ENCODE measurements at regions not wholly inside any gene's neighbourhood (a gene's known extent, or its start where the extent isn't known, plus 50 kb on each side); places are given as distances from the start of the nearest gene placed in this dataset.

- TF ChIP-seq CEBPB (IDR thresholded peaks at IDR 0.05) = peak in 1 of 2 experiments; percentile 41; a peak in 1 of 4 replicates
- peak; percentile 77 for TF ChIP-seq MAFK (IDR thresholded peaks at IDR 0.05; ENCODE audit: partially characterized antibody)
- TF ChIP-seq FOXS1 (CRISPR knock-in tag; IDR thresholded peaks at IDR 0.05) = no peak
- no peak for TF ChIP-seq NFE2L2 (conservative IDR thresholded peaks at IDR 0.05; ENCODE audit: low read length)
- no peak for TF ChIP-seq TFCP2L1 (CRISPR knock-in tag; IDR thresholded peaks at IDR 0.05)
- no peak for TF ChIP-seq RFX5 (IDR thresholded peaks at IDR 0.05)
- no peak for TF ChIP-seq CHD2 (IDR thresholded peaks at IDR 0.05; ENCODE audit: low read length, partially characterized antibody)
- 80% methylated on average over 7 of the region's 7 CpGs for WGBS (ENCODE audit: missing lambda C conversion rate)
- Histone ChIP-seq H3K4me1 (peaks cover 48% of the 10 kb centered on the region), H3K4me3 (no peak overlapping the region), H3K4me2 (peak overlapping the region; percentile 56), H3K9me3 (no peaks in the 10 kb centered on the region), H3K27ac (peak overlapping the region; percentile 54 to 68)
- CTCF ChIA-PET = interaction anchor here (0.9 to 2.1 kb wide), 2 partner anchors 11 to 28 kb away, joined by 3 to 9 read pairs; no protein-coding TSS in a partner anchor
- ATAC-seq (no peak), DNase-seq (ENCODE audit: low read depth in 1 of 2, low spot score in 1 of 2) (no peak), FAIRE-seq (no peak)
- POLR2A ChIA-PET = interaction anchor here (0.9 to 1.7 kb wide), 2 partner anchors 90 to 243 kb away, joined by 3 to 5 read pairs; no protein-coding TSS in a partner anchor
These were observed 114.9 kb upstream of the EEPD1 start for GRCh38 chr7:36038063-36038721.

- 0 out of 6 replicates have a peak overlapping the region, but pooled peaks of 1 of the 2 experiments have one; percentile 11 for H3K27ac ChIP-seq
- WGBS (ENCODE audit: missing lambda C conversion rate) = 87% methylated on average over 11 of the region's 11 CpGs
- CTCF ChIA-PET = interaction anchor here (0.7 to 2.1 kb wide), 7 partner anchors 8 to 90 kb away, joined by 3 to 9 read pairs (median 4); no protein-coding TSS in a partner anchor
These were observed 113.8 kb upstream of the EEPD1 start for GRCh38 chr7:36039243-36039642.

GRCh38 chr7:36039671-36040070, 113.4 kb upstream of the EEPD1 start:
- ChIA-PET CTCF (interaction anchor here (0.6 to 1.3 kb wide), 6 partner anchors 8 to 89 kb away, joined by 3 to 6 read pairs (median 4); no protein-coding TSS in a partner anchor), POLR2A (no interaction called here)
- H3K4me2 ChIP-seq = no peak overlapping the region
- no peak for ATAC-seq
- 81% methylated on average over 3 of the region's 3 CpGs for WGBS (ENCODE audit: missing lambda C conversion rate)
- H3K4me3 ChIP-seq = no peak overlapping the region
- no peak for FAIRE-seq
- peak overlapping the region in 1 of 2 experiments; percentile 61; a peak in 1 of 6 replicates for H3K27ac ChIP-seq
- peaks cover 35% of the 10 kb centered on the region for H3K4me1 ChIP-seq
- TF ChIP-seq HMGXB4 (CRISPR knock-in tag; IDR thresholded peaks at IDR 0.05; ENCODE audit: borderline replicate concordance) (no peak), TFCP2L1 (CRISPR knock-in tag; IDR thresholded peaks at IDR 0.05) (no peak), HEYL (CRISPR knock-in tag; IDR thresholded peaks at IDR 0.05) (no peak), RAD21 (conservative IDR thresholded peaks at IDR 0.05 in 1 of 2, IDR thresholded peaks at IDR 0.05 in 1 of 2) (no peak), BHLHE40 (IDR thresholded peaks at IDR 0.05; ENCODE audit: low read depth, low read length) (no peak), HOXB13 (CRISPR knock-in tag; IDR thresholded peaks at IDR 0.05; ENCODE audit: low read depth) (no peak)
- no peak for DNase-seq (ENCODE audit: low read depth in 1 of 2, low spot score in 1 of 2)
- H3K9me3 ChIP-seq = no peaks in the 10 kb centered on the region

More at GRCh38 chr7:36039243-36039642, 113.8 kb upstream of the EEPD1 start:
- FAIRE-seq = no peak
- H3K9me3 ChIP-seq = no peaks in the 10 kb centered on the region
- H3K4me1 ChIP-seq = peaks cover 39% of the 10 kb centered on the region
- no peak for ATAC-seq
- TF ChIP-seq PBX3 (IDR thresholded peaks at IDR 0.05) (no peak), CHD2 (IDR thresholded peaks at IDR 0.05; ENCODE audit: low read length, partially characterized antibody) (no peak), CTCF (IDR thresholded peaks at IDR 0.05) (no peak), JUNB (IDR thresholded peaks at IDR 0.05) (no peak), E2F6 (IDR thresholded peaks at IDR 0.05; ENCODE audit: borderline replicate concordance, low read depth) (no peak), CBX8 (IDR thresholded peaks at IDR 0.05) (no peak), TP53 (CRISPR knock-in tag; IDR thresholded peaks at IDR 0.05) (no peak), CEBPB (IDR thresholded peaks at IDR 0.05) (no peak)
- H3K4me3 ChIP-seq = no peak overlapping the region
- H3K4me2 ChIP-seq = no peak overlapping the region
- no peak for DNase-seq (ENCODE audit: low read depth in 1 of 2, low spot score in 1 of 2)
- POLR2A ChIA-PET = no interaction called here
